HFFc6 (cell line): ENCODE measurements at regions not wholly inside any gene's neighbourhood (a gene's known extent, or its start where the extent isn't known, plus 50 kb on each side); places are given as distances from the start of the nearest gene placed in this dataset.

Experiments used
- DNase-seq: peaks from one replicate; pipeline ENCODE4 v3.0.0-alpha.2; 2018
- H3K27ac Mint-ChIP-seq: 2 replicates; pipeline ENCODE4 v1.8.0; 2020; ENCODE audit warnings: mild to moderate bottlenecking, mixed read lengths
- H3K27me3 Mint-ChIP-seq: 2 replicates; pipeline ENCODE4 v1.8.0; 2021; ENCODE audit warnings: mild to moderate bottlenecking, moderate library complexity, mixed read lengths; ENCODE audit not compliant: insufficient read depth
- H3K36me3 Mint-ChIP-seq: 2 replicates; pipeline ENCODE4 v1.8.0; 2021; ENCODE audit warnings: low read depth, mixed read lengths
- H3K4me1 Mint-ChIP-seq: 2 replicates; pipeline ENCODE4 v1.8.0; 2020; ENCODE audit warnings: low read depth, mixed read lengths
- H3K4me3 Mint-ChIP-seq: 2 replicates; pipeline ENCODE4 v1.8.0; 2020; ENCODE audit warnings: mild to moderate bottlenecking, moderate library complexity, mixed read lengths
- H3K9me3 Mint-ChIP-seq: 2 replicates; pipeline ENCODE4 v1.8.0; 2020; ENCODE audit warnings: mild to moderate bottlenecking, mixed read lengths
- TF ChIP-seq, protein P1 (sequence below): fragments of 200-600 bp; sonication (generic); IDR thresholded peaks from 2 replicates; pipeline ENCODE4 v1.5.0; 2021; ENCODE audit warnings: antibody characterized with exemption, mild to moderate bottlenecking

DNA sequence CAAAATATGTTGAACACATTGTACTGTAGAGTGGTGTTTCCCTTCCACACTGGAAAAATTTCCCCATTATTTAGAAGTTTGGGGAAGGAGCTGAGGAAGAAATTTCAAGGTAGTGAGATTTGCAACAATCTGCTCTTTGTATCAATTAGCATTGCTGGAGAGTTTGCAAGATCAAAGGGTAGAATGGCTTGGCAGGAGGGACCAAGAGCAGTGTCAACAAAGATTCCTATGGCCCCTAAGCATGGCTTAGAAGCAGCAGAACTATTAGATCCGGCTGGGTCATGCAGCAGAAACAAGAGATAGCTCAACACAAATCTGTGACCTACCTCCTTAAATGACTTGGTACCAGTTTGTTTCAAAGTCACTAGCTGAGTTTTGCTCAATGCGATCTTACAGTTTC is 175.0 kb downstream of the C3orf38 start:
- no peak overlapping the region for H3K4me3 Mint-ChIP-seq
- peaks cover 8% of the 10 kb centered on the region; the same call in 1 of the 2 replicates for H3K9me3 Mint-ChIP-seq
- H3K27me3 Mint-ChIP-seq: no peaks in the 10 kb centered on the region
- TF ChIP-seq, protein P1, sequence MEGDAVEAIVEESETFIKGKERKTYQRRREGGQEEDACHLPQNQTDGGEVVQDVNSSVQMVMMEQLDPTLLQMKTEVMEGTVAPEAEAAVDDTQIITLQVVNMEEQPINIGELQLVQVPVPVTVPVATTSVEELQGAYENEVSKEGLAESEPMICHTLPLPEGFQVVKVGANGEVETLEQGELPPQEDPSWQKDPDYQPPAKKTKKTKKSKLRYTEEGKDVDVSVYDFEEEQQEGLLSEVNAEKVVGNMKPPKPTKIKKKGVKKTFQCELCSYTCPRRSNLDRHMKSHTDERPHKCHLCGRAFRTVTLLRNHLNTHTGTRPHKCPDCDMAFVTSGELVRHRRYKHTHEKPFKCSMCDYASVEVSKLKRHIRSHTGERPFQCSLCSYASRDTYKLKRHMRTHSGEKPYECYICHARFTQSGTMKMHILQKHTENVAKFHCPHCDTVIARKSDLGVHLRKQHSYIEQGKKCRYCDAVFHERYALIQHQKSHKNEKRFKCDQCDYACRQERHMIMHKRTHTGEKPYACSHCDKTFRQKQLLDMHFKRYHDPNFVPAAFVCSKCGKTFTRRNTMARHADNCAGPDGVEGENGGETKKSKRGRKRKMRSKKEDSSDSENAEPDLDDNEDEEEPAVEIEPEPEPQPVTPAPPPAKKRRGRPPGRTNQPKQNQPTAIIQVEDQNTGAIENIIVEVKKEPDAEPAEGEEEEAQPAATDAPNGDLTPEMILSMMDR: no peak
- no peak for DNase-seq
- no peaks in the 10 kb centered on the region for H3K4me1 Mint-ChIP-seq
- no peaks in the 10 kb centered on the region for H3K36me3 Mint-ChIP-seq
- H3K27ac Mint-ChIP-seq: no peak overlapping the region

DNA sequence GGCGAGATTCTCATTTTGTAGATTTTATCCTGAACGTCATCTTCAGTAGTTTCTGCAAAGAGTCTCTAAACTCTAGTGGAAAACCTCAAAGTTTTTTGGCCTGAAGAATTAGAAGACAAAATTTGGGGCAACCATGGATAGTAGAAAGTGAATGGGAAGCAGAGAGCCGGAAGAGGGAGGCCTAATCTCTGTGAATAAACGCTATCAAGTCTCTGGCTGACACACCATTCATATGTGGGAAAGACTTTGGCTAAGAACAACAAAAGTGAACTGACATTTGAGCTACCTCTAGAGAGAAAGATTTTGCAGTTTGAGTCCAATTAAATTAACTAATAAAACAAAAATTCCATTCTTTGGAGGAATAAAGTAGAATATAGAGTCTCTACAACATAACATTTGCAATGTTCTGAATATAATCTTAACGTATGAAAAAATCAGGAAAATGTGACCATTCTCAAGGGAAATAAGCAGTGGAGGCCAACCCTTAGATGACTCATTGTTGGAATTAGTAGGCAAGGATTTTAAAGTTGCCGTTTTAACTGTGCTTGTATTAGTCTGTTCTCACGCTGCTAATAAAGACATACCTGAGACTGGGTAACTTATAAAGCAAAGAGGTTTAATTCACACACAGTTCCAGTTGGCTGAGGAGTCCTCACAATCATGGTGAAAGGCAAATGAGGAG is 184.6 kb downstream of the C3orf38 start:
- H3K4me3 Mint-ChIP-seq: no peak overlapping the region
- TF ChIP-seq, protein P1: no peak
- no peaks in the 10 kb centered on the region for H3K27me3 Mint-ChIP-seq
- peaks cover 26% of the 10 kb centered on the region for H3K9me3 Mint-ChIP-seq
- H3K36me3 Mint-ChIP-seq: no peaks in the 10 kb centered on the region
- no peak overlapping the region for H3K27ac Mint-ChIP-seq
- DNase-seq: no peak
- H3K4me1 Mint-ChIP-seq: no peaks in the 10 kb centered on the region

DNA sequence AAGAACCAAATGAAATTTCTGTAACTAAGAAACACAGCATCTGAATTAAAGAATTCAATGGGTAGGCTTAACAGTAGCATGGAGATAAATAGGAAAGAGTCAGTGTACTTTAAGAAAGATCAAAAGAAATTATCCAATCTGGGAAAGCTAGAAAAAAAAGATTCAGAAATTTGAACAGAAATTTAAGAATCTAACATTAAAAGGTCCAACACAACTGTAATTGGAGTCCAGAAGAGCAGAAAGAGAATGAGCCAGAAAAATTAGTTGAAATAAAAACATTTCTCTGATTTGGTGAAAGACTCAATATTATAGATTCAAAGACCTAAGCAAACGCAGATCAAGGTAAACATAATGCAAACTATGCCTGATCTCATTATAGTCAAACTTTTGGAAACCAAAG is 187.1 kb downstream of the C3orf38 start:
- H3K4me1 Mint-ChIP-seq: no peaks in the 10 kb centered on the region
- DNase-seq: no peak
- no peaks in the 10 kb centered on the region for H3K36me3 Mint-ChIP-seq
- TF ChIP-seq, protein P1: no peak
- no peaks in the 10 kb centered on the region for H3K27me3 Mint-ChIP-seq
- no peak overlapping the region for H3K4me3 Mint-ChIP-seq
- no peak overlapping the region for H3K27ac Mint-ChIP-seq
- peaks cover 21% of the 10 kb centered on the region for H3K9me3 Mint-ChIP-seq

DNA sequence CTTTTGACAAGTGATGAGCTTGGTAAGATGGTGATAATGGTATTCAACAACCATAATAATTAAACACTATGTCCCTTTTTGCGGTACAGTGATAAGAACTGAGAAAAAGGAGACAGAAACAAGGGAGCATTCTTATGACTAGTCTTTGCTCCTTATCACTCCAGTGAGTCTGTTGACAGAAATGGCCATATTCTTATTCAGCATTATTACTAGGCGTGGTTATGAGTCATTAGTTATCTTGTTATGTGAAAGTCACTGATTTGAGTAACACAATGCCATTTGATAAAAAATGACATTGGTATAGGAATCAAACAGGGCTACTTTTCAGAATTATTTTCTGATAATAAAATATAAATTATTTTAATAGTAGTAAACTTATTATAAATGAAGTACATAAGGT is 193.5 kb downstream of the C3orf38 start:
- Mint-ChIP-seq H3K27me3 (no peaks in the 10 kb centered on the region), H3K4me3 (no peak overlapping the region), H3K4me1 (no peaks in the 10 kb centered on the region), H3K27ac (no peak overlapping the region), H3K36me3 (no peaks in the 10 kb centered on the region), H3K9me3 (no peaks in the 10 kb centered on the region)
- TF ChIP-seq, protein P1: no peak
- no peak for DNase-seq

DNA sequence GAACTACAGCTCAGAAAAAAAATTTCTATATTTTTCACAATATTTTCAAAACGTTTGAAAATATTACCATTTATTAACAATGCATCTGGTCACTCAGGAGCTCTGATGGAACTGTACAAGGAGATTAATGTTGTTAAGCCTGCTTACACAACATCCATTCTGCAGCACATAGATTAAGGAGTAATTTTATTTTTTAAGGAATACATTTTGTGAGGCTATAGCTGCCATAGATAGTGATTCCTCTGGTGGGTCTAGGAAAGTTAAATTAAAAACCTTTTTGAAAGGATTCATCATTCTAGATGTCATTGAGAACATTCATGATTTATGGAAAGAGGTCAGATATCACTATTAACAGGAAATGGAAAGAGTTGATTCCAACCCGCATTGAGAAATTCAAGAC is 196.9 kb downstream of the C3orf38 start:
- H3K27ac Mint-ChIP-seq: no peak overlapping the region
- H3K9me3 Mint-ChIP-seq: no peaks in the 10 kb centered on the region; the same call in none of the 2 replicates
- H3K36me3 Mint-ChIP-seq: no peaks in the 10 kb centered on the region
- H3K27me3 Mint-ChIP-seq: no peaks in the 10 kb centered on the region
- no peak for DNase-seq
- H3K4me3 Mint-ChIP-seq: no peak overlapping the region
- TF ChIP-seq, protein P1: no peak
- no peaks in the 10 kb centered on the region for H3K4me1 Mint-ChIP-seq
